SK-N-MC (cell line): ENCODE measurements at regions not wholly inside any gene's neighbourhood (a gene's known extent, or its start where the extent isn't known, plus 50 kb on each side); places are given as distances from the start of the nearest gene placed in this dataset.

Experiments used
- DNase-seq: peaks from one replicate; pipeline ENCODE4 v3.0.0-alpha.2; 2011; ENCODE audit warnings: low read depth, low spot score
- H3K27ac ChIP-seq: fragments of 200-600 bp; sonication (generic); 2 replicates; pipeline ENCODE4 v1.5.1; 2016; ENCODE audit warnings: mixed run types
- H3K36me3 ChIP-seq: fragments of 200-600 bp; sonication (generic); 2 replicates; pipeline ENCODE4 v1.6.1; 2017; ENCODE audit warnings: antibody characterized with exemption, low read length, mixed read lengths; ENCODE audit not compliant: insufficient read depth
- H3K4me3 ChIP-seq: fragments of 200-600 bp; sonication (generic); 2 replicates; pipeline ENCODE4 v1.5.1; 2016
- H3K9ac ChIP-seq: fragments of 200-600 bp; sonication (generic); 2 replicates; pipeline ENCODE4 v1.8.0; 2017; ENCODE audit warnings: mixed run types, mixed read lengths; ENCODE audit not compliant: insufficient read length
- H3K9me3 ChIP-seq: fragments of 200-600 bp; sonication (generic); 2 replicates; pipeline ENCODE4 v1.6.1; 2017; ENCODE audit warnings: low read depth, mild to moderate bottlenecking, antibody characterized with exemption, low read length, moderate library complexity, mixed read lengths
- EZH2 ChIP-seq: fragments of 200-600 bp; sonication (generic); IDR thresholded peaks from one replicate; pipeline ENCODE4 v1.6.1; 2017; ENCODE audit warnings: antibody characterized with exemption
- FOXP2 ChIP-seq: optimal IDR thresholded peaks from 2 replicates; pipeline ENCODE3; 2011; ENCODE audit warnings: mild to moderate bottlenecking, moderate library complexity; ENCODE audit not compliant: insufficient read depth; ENCODE audit errors: extremely low read length, control extremely low read depth
- POLR2AphosphoS5 ChIP-seq: IDR thresholded peaks from 2 replicates; pipeline ENCODE4 v1.6.1; 2012; ENCODE audit warnings: mild to moderate bottlenecking, low read depth, low read length, borderline replicate concordance

DNA sequence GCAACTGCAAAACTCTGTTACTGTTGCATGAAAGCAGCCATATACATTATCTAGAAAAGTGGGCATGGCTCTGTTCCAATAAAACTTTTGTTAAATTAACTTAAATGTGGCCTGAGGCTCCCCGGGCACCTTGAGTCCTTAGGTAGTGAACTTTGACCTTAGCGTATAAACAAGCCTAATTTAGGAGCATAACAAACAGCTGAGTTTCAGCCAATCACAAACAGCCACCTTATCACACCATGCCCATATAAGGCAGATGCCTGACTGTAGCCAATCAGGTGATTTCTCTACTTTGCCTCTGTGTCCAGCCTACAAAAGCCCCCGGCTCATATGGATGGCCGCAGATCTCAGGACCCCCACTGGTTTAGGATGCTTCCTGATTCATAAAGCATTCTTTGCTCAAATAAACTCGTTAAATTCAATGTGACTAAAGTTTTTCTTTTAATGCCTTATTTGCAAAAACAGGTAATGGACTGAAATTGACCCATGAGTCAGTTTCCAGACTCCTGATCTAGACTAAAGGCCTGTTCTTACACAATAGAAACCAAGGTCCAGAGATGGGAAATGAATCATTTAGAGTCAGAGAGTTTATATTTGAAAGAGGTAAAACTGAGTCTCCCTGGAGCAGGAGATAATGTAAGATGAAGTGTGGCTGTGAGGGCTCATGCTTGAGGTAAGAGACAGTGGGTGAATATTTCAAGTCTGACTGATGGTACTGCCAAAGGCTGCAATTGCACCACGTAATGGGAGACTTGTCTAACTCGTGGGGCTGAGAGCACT is 130.2 kb downstream of the FGF9 start:
- H3K9me3 ChIP-seq: no peaks in the 10 kb centered on the region
- H3K9ac ChIP-seq: no peak overlapping the region
- no peak overlapping the region for H3K27ac ChIP-seq
- no peaks in the 10 kb centered on the region for H3K36me3 ChIP-seq
- no peak for DNase-seq
- TF ChIP-seq FOXP2 (no peak), EZH2 (no peak), POLR2AphosphoS5 (no peak)
- H3K4me3 ChIP-seq: no peak overlapping the region

DNA sequence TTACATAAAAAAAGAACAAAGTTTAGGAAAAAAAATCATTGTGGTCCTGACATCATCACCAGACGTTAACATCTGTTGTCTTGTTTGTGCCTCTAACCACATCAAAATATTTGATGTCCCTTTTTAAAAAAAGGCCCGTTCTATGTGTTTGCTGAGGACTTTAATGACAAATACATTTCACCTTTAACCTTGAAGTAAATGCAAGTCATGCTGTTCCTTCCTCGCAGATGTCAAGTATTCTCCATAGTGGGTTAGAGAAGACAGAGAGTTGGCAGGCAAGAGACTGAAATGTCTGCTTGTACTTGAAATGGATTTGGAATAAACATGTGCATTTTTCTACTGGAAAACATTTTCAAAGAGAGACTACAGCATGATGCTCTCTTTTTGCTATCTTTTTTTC is 134.9 kb downstream of the FGF9 start:
- no peak for DNase-seq
- Histone ChIP-seq H3K36me3 (no peaks in the 10 kb centered on the region), H3K4me3 (no peak overlapping the region), H3K9me3 (no peaks in the 10 kb centered on the region), H3K9ac (no peak overlapping the region), H3K27ac (no peak overlapping the region)
- TF ChIP-seq EZH2 (no peak), POLR2AphosphoS5 (no peak), FOXP2 (no peak)

DNA sequence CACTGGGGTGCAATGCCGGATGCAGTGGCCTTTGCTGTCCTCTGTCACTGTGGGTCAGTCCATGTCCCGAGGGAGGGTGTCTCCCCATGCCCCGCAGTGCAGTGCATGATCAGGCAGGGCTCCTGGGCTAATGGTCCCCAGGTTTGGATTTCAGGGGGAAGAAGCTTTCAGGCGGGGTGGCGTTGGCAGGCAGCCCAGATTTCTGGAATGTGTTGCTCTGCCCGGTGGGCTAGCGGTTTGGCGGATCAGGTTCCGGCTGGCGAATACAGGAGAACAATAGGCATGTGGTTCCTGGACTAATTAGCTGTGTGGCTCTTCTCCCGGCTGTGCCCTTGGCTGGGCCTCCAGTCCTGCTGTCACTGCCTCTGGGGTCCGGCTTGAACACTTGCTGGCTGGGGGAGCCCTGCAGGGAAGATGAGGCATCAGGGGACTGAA is 141.3 kb downstream of the FGF9 start:
- no peak for DNase-seq
- TF ChIP-seq FOXP2 (no peak), EZH2 (no peak), POLR2AphosphoS5 (no peak)
- no peak overlapping the region for H3K27ac ChIP-seq

DNA sequence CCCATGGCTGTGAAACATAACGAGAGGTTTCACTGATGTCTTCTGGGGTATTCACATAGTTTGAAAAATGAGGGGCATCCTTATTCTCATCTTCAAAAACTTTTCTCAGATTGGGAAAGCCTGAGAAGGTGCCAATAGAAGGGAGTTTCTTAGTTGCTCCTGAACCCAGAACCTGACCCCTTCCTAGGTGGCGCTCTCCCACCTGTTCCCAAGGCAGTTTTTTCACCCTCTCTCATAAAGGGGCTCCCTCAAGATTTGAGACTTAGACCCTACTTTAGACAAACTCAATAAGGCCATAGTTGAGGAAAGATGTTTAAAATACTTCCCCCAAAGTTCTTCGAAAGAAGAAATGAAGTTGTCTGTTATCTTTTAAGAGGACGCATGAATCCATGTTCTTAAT is 142.2 kb downstream of the FGF9 start:
- Histone ChIP-seq H3K27ac (no peak overlapping the region), H3K9ac (no peak overlapping the region), H3K9me3 (no peaks in the 10 kb centered on the region), H3K4me3 (no peak overlapping the region), H3K36me3 (no peaks in the 10 kb centered on the region)
- no peak for DNase-seq
- no peak for TF ChIP-seq POLR2AphosphoS5
- no peak for TF ChIP-seq FOXP2
- no peak for TF ChIP-seq EZH2

More for the DNA sequence above, 141.3 kb downstream of the FGF9 start:
- no peak overlapping the region for H3K4me3 ChIP-seq
- no peaks in the 10 kb centered on the region for H3K36me3 ChIP-seq
- H3K9me3 ChIP-seq: no peaks in the 10 kb centered on the region
- H3K9ac ChIP-seq: no peak overlapping the region

DNA sequence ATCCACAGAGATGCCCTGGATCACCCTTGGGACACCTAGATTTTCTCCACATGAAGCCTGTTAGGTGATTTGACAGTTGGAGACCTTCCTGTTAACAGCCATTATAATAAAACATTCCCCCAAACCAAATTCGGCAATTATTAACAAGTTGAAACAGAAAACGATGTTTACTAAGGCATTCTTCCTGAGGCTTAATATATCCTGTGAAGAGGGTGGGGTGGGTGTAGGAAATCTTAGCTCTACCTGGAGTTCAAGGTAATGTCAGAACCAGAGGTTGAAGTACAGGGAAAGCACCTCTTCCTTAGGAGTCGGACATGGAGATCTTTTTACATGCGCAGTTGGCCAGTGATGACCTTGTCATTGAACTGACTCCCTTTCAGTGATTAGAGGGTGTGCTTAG is 143.0 kb downstream of the FGF9 start:
- H3K4me3 ChIP-seq: no peak overlapping the region
- TF ChIP-seq POLR2AphosphoS5: no peak
- TF ChIP-seq EZH2: peak; percentile 49
- no peak for TF ChIP-seq FOXP2
- no peak overlapping the region for H3K27ac ChIP-seq
- DNase-seq: no peak
- H3K9me3 ChIP-seq: no peaks in the 10 kb centered on the region
- no peak overlapping the region for H3K9ac ChIP-seq
- H3K36me3 ChIP-seq: no peaks in the 10 kb centered on the region

DNA sequence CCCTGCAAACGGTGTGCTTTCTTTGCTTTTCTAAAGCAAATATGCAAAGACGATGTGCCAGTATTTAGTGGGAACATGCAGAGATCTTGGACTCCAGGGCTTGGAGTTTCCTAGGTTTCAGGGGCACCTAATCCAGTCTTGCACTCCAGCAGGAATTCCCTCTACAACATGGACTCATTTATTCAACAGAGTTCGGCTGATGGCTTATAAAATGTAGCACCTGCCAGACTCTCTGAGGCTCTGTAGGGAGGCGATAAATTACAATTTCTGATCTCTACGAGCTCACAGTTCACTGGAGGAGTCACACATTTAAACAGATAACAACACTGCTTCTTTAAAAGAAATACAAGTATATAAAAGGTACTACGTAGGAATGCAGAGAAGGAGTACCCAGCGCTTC is 143.7 kb downstream of the FGF9 start:
- TF ChIP-seq POLR2AphosphoS5 (no peak), FOXP2 (no peak), EZH2 (no peak)
- Histone ChIP-seq H3K27ac (no peak overlapping the region), H3K9ac (no peak overlapping the region), H3K36me3 (no peaks in the 10 kb centered on the region), H3K9me3 (no peaks in the 10 kb centered on the region), H3K4me3 (no peak overlapping the region)
- DNase-seq: no peak

DNA sequence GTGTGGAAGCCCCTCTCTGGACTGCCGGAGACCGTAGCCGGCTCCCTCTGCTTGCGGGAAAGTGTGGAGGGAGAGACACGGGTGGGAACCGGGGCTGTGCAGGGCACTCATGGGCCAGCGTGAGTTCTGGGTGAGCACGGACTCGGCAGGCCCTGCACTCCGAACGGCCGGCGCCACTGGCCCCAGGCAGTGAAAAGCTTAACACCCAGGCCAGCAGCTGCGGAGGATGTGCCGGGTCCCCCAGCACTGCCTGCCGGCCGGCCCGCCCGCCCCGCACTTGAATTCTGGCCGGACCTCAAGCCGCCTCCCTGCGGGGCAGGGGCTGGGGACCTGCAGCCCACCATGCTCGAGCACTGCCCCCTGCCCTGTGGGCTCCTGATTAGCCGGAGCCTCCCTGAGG is 147.0 kb downstream of the FGF9 start:
- Histone ChIP-seq H3K4me3 (no peak overlapping the region), H3K27ac (no peak overlapping the region), H3K36me3 (no peaks in the 10 kb centered on the region), H3K9ac (no peak overlapping the region), H3K9me3 (no peaks in the 10 kb centered on the region)
- DNase-seq: no peak
- TF ChIP-seq FOXP2 (no peak), EZH2 (no peak), POLR2AphosphoS5 (no peak)

DNA sequence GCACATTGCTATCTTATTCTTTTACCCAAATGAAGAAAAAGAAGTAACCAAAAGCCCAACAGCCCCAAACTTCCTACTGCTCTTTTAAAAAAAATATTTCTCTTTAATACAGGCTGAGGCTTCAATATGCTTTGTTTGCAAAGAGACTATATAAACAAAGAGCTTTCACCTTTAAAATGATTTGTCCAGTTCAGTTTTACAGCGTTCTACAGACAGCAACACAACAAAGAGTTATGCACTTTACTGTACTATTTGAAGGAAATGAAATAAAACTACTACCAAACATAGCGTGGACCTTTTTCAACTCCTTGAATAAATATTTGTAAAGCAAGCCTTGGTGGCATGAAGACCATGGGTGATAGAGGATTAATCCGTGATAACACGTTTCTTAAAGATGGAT is 151.2 kb downstream of the FGF9 start:
- Histone ChIP-seq H3K36me3 (no peaks in the 10 kb centered on the region), H3K9me3 (no peaks in the 10 kb centered on the region), H3K27ac (no peak overlapping the region), H3K4me3 (no peak overlapping the region), H3K9ac (no peak overlapping the region)
- TF ChIP-seq EZH2 (no peak), POLR2AphosphoS5 (no peak), FOXP2 (no peak)
- no peak for DNase-seq

DNA sequence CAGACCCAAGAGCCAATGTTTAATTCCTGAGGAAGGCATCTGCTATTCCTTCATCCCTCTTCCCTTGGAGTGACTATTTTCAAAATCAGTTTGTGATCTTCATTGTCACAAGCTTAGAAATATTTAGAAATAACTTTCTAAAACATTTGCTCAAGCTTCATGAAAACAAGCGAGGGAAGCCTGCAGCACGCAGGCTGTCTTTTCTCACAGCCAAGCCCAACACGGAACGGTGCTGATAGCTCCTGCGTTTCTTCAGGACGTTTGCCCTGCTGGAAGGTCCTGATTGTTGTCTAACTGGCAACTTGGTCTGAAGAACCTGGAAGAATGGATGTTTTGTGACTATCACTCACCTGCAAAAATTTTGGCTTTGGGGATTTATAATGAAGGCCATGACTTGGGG is 152.5 kb downstream of the FGF9 start:
- no peak overlapping the region for H3K27ac ChIP-seq

More for the DNA sequence above, 152.5 kb downstream of the FGF9 start:
- Histone ChIP-seq H3K4me3 (no peak overlapping the region), H3K9me3 (no peaks in the 10 kb centered on the region), H3K36me3 (no peaks in the 10 kb centered on the region), H3K9ac (no peak overlapping the region)
- no peak for DNase-seq
- TF ChIP-seq FOXP2 (no peak), POLR2AphosphoS5 (no peak), EZH2 (no peak)
